BJ (cell line): ENCODE measurements at regions not wholly inside any gene's neighbourhood (a gene's known extent, or its start where the extent isn't known, plus 50 kb on each side); places are given as distances from the start of the nearest gene placed in this dataset.

Source experiments
- CTCF ChIA-PET: fragments of 350-600 bp; formaldehyde crosslinking; extraction: SDS; loops from one replicate; lab custom pipeline; 2021; ENCODE audit warnings: antibody characterized with exemption, inconsistent platforms; lab: Yijun Ruan, JAX
- POLR2A ChIA-PET: fragments of 300-600 bp; sonication (Branson Sonifier 250); formaldehyde crosslinking; extraction: SDS; loops from one replicate; lab custom pipeline; 2021; ENCODE audit warnings: antibody characterized with exemption; lab: Charles Lee
- DNase-seq: peaks from one replicate; pipeline ENCODE4 v3.0.0-alpha.2; 2011; ENCODE audit warnings: low read depth
- H3K27me3 ChIP-seq: 2 replicates; pipeline ENCODE4 v1.6.0; 2011; ENCODE audit warnings: low read length; ENCODE audit not compliant: control insufficient read depth, insufficient read depth
- H3K36me3 ChIP-seq: 2 replicates; pipeline ENCODE4 v1.5.1; 2011; ENCODE audit warnings: low read length; ENCODE audit not compliant: control insufficient read depth, insufficient read depth
- H3K4me3 ChIP-seq: 2 replicates; pipeline ENCODE4 v1.5.1; 2011; ENCODE audit warnings: low read depth, mild to moderate bottlenecking, control low read depth, low read length
- TF ChIP-seq, protein P1 (sequence below): IDR thresholded peaks from 2 replicates; pipeline ENCODE4 v1.5.1; 2011; ENCODE audit warnings: low read depth, mild to moderate bottlenecking, control low read depth, inconsistent platforms, low read length, moderate library complexity; ENCODE audit not compliant: insufficient read depth

GRCh38 chr1:54456921-54457529 lies 50.8 kb upstream of the SSBP3 start:
- TF ChIP-seq, protein P1, sequence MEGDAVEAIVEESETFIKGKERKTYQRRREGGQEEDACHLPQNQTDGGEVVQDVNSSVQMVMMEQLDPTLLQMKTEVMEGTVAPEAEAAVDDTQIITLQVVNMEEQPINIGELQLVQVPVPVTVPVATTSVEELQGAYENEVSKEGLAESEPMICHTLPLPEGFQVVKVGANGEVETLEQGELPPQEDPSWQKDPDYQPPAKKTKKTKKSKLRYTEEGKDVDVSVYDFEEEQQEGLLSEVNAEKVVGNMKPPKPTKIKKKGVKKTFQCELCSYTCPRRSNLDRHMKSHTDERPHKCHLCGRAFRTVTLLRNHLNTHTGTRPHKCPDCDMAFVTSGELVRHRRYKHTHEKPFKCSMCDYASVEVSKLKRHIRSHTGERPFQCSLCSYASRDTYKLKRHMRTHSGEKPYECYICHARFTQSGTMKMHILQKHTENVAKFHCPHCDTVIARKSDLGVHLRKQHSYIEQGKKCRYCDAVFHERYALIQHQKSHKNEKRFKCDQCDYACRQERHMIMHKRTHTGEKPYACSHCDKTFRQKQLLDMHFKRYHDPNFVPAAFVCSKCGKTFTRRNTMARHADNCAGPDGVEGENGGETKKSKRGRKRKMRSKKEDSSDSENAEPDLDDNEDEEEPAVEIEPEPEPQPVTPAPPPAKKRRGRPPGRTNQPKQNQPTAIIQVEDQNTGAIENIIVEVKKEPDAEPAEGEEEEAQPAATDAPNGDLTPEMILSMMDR, result no peak
- H3K27me3 ChIP-seq, result no peaks in the 10 kb centered on the region; the same call in 1 of the 2 replicates
- DNase-seq, result no peak
- no peaks in the 10 kb centered on the region for H3K36me3 ChIP-seq
- POLR2A ChIA-PET, result no interaction called here
- CTCF ChIA-PET, result no interaction called here
- H3K4me3 ChIP-seq, result no peak overlapping the region

DNA sequence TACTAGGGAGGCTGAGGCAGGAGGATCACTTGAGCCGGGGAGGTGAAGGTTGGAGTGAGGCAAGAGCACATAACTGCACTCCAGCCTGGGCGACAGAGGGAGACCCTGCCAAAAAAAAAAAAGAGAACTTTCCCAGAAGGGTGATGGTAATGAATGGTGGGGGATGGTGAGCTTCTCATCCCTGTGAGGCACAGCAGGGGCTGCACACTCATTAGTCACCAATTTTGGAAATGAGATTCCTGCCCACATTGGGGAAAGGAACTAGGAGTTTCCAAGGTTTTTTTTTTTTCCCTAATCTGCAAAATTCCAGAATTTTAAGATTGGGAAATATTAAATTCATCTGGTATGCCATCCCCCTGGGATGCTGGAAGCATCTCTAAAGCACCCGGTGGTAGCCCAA lies 50.2 kb upstream of the SSBP3 start:
- Histone ChIP-seq H3K36me3 (no peaks in the 10 kb centered on the region), H3K27me3 (no peaks in the 10 kb centered on the region; the same call in 1 of the 2 replicates), H3K4me3 (no peak overlapping the region)
- DNase-seq, result no peak
- ChIA-PET POLR2A (no interaction called here), CTCF (no interaction called here)
- TF ChIP-seq, protein P1, result no peak
